IMR-90 (cell line): ENCODE measurements at regions not wholly inside any gene's neighbourhood (a gene's known extent, or its start where the extent isn't known, plus 50 kb on each side); places are given as distances from the start of the nearest gene placed in this dataset.

Experiments
- BHLHE40 ChIP-seq: fragments of 150-350 bp; IDR thresholded peaks from 2 replicates; pipeline ENCODE4 v1.6.1; 2016; ENCODE audit warnings: mild to moderate bottlenecking, low read depth, low read length
- MXI1 ChIP-seq: IDR thresholded peaks from 2 replicates; pipeline ENCODE4 v1.6.1; 2012; ENCODE audit warnings: low read depth, mild to moderate bottlenecking, low read length, moderate library complexity, borderline replicate concordance
- POLR2A ChIP-seq: IDR thresholded peaks from 2 replicates; pipeline ENCODE4 v1.6.1; 2012; ENCODE audit warnings: mild to moderate bottlenecking, low read depth, low read length
- RAD21 ChIP-seq: IDR thresholded peaks from 2 replicates; pipeline ENCODE4 v1.6.1; 2012; ENCODE audit warnings: low read length, improper control_type of control experiment
- RFX5 ChIP-seq: IDR thresholded peaks from 2 replicates; pipeline ENCODE4 v1.8.0; 2012; ENCODE audit warnings: low read depth, mild to moderate bottlenecking, low read length, moderate library complexity
- USF2 ChIP-seq: fragments of 150-350 bp; IDR thresholded peaks from 2 replicates; pipeline ENCODE4 v1.6.1; 2017; ENCODE audit warnings: mild to moderate bottlenecking, antibody characterized with exemption, low read length, low read depth
- TF ChIP-seq, protein P1 (sequence below): conservative IDR thresholded peaks from 2 replicates; pipeline ENCODE4 v1.5.1; 2012; ENCODE audit warnings: mild to moderate bottlenecking, low read depth, low read length, improper control_type of control experiment
- TF ChIP-seq, protein P2 (sequence below): fragments of 150-350 bp; IDR thresholded peaks from 2 replicates; pipeline ENCODE4 v1.6.1; 2016; ENCODE audit warnings: low read depth, mild to moderate bottlenecking, low read length, moderate library complexity, borderline replicate concordance

DNA sequence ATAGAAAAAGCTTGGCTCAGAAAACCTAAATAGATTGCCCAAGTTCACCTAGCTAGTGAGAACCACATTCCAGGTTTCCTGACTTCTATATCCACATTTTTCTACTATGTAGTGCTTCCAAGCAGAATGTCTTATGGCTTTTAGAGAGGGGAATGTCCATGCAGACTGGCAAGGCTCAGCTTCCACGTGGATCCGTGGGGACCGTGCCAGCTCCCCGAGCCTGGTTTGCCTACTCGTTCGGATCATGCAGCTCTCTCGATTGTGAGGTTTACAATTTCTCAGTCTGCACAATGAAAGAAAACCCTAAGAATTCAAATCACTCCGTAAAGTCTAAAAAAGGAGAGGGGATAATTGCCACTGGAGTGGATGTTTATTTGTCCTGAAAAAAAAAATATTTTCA is 256.5 kb upstream of the NR4A3 start:
- TF ChIP-seq, protein P1, sequence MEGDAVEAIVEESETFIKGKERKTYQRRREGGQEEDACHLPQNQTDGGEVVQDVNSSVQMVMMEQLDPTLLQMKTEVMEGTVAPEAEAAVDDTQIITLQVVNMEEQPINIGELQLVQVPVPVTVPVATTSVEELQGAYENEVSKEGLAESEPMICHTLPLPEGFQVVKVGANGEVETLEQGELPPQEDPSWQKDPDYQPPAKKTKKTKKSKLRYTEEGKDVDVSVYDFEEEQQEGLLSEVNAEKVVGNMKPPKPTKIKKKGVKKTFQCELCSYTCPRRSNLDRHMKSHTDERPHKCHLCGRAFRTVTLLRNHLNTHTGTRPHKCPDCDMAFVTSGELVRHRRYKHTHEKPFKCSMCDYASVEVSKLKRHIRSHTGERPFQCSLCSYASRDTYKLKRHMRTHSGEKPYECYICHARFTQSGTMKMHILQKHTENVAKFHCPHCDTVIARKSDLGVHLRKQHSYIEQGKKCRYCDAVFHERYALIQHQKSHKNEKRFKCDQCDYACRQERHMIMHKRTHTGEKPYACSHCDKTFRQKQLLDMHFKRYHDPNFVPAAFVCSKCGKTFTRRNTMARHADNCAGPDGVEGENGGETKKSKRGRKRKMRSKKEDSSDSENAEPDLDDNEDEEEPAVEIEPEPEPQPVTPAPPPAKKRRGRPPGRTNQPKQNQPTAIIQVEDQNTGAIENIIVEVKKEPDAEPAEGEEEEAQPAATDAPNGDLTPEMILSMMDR = no peak
- no peak for TF ChIP-seq RAD21
- TF ChIP-seq USF2 = no peak
- TF ChIP-seq POLR2A = no peak
- TF ChIP-seq, protein P2, sequence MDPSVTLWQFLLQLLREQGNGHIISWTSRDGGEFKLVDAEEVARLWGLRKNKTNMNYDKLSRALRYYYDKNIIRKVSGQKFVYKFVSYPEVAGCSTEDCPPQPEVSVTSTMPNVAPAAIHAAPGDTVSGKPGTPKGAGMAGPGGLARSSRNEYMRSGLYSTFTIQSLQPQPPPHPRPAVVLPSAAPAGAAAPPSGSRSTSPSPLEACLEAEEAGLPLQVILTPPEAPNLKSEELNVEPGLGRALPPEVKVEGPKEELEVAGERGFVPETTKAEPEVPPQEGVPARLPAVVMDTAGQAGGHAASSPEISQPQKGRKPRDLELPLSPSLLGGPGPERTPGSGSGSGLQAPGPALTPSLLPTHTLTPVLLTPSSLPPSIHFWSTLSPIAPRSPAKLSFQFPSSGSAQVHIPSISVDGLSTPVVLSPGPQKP = no peak
- TF ChIP-seq MXI1 = no peak
- TF ChIP-seq BHLHE40 = no peak
- TF ChIP-seq RFX5 = no peak
